HG03342 (cell line): ENCODE measurements at regions not wholly inside any gene's neighbourhood (a gene's known extent, or its start where the extent isn't known, plus 50 kb on each side); places are given as distances from the start of the nearest gene placed in this dataset.
"Not testable (repeated sequence)": the region's sequence is repeated elsewhere in the genome, so short reads cannot be mapped to it uniquely, and the experiment has no call there.

Source experiments
- ATAC-seq: cut with Tn5 transposase; IDR thresholded peaks from one replicate; pipeline ENCODE4 v1.9.1; 2021; ENCODE audit warnings: mild to moderate bottlenecking, moderate library complexity; ENCODE audit not compliant: unreplicated experiment

DNA sequence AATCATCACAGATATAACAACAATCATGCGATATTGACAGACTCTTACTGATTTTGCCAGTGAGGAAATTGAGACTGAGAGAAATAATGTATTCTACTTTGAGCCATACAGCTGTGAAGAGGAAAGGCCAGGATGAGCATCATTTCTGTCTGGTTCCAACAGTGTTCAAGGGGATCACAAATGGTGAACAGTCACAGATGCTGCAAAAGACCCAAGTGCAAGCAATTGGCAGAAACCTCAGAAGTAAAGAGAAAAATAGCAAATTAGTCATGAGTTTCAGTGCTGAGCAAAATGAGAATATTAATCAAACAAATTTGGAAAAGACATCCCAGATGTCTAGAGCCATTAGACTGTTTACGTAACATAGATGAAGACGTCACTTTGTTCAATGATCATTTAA lies 114.1 kb downstream of the RAB38 start:
- ATAC-seq: no peak

DNA sequence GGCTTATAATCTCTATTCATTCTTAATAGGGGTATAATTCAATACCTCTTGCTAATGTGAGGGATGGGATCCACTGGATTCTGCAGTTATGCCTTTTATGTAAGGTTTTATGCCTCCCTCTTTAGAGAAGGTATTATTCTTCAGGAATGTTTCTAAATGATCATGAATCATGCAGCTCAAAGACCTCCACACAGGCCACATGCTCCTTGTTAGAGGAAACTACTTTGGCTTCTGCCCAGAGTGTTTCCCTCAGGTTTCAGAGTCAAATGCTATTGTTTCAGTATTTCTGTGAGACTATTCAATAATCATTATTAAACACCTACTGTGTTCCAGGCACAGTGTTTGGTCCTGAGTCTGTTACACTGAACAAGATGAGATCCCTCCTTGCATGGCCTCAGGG lies 115.9 kb downstream of the RAB38 start:
- ATAC-seq: no peak

DNA sequence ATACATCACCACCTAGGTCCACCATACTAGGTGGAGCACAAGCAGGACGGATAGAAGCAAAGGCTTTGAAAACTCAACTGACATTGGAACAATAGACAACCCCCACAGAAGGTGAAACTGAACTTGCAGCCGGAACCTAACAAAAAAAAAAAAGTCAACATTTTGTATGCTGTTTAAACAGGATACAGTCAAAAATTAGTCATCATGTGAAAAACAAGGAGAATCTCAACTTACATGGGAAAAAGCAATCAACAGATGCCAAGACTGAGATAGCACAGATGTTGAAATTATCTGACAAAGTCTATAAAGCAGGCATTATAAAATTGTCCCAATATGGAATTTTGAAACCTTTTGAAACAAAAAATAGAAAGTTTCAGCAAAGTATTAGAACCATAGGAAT lies 123.8 kb downstream of the RAB38 start:
- ATAC-seq: no peak

DNA sequence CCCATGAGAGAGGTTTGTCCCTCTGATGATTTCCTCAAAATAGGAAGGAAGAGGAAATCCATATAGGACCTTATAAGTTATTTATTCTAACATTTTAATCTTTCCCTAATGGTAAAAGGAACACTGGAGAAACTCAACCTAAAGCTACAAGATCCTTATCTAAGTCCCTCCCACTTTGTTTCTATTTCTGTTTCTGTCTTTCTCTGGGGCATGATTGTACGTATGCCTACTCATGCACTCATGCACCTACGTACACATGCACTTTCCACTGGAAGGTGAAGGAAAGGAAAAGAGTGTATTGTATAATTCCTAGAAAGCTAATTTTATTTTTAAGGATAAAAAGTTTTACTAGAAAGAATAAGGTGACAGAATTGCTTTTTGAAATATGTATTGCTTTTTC lies 125.0 kb downstream of the RAB38 start:
- no peak for ATAC-seq

DNA sequence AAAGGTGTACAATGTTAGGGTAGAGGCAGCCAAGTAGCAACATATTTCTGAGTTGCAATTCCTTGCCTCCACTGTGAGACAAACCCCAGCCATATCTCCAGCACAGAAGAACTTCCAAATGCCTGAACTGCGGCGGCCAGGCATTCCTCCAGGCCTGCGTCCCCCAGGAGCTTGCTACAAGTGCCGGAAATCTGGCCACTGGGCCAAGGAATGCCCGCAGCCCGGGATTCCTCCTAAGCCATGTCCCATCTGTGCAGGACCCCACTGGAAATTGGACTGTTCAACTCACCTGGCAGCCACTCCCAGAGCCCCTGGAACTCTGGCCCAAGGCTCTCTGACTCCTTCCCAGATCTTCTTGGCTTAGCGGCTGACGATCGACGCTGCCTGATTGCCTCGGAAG lies 130.0 kb downstream of the RAB38 start:
- not testable (repeated sequence) for ATAC-seq

DNA sequence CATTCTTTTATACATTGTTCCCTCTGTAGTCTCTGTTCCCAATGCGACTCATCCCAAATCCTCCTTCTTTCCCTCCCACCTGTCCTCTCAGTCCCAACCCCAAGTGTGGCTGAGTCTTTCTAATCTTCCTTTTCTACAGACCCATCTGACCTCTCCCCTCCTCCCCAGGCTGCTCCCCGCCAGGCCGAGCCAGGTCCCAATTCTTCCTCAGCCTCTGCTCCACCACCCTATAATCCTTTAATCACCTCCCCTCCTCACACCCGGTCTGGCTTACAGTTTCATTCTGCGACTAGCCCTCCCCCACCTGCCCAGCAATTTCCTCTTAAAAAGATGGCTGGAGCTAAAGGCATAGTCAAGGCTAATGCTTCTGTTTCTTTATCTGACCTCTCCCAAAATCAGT lies 130.6 kb downstream of the RAB38 start:
- not testable (repeated sequence) for ATAC-seq

DNA sequence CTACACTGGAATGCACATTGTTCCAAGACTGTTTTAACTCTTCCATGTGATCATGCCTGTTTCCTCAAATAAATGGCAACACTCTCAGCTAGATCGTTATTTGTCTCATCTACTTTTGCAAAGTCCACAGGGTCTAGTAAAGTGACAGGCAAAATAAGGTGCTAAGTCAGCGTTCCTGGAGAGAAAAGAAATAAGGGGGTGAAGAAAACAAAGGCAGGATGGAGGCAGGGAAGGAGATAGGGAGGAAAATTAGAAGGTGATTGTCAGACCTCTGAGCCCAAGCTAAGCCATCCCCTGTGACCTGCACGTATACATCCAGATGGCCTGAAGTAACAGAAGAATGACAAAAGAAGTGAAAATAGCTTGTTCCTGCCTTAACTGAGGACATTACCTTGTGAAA lies 132.1 kb downstream of the RAB38 start:
- no peak for ATAC-seq

DNA sequence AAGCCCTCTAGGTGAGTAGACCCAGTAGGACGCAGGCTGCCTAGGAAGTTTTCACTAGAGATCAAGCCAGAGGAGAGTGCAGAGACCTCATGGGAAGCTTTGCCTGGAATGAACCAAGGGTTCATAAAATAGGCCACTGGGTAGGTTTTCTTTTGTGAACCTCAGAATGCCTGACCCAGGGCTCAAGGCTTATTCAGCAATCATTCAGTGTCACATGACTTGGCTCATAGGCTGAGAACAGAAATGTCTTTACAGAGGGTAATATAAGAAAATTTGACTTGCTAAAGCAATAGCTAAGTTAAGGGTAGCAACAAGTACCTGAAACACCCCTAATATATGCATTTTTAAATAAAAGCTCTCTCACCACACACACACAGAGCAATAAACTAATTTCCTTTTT lies 132.6 kb downstream of the RAB38 start:
- no peak for ATAC-seq

DNA sequence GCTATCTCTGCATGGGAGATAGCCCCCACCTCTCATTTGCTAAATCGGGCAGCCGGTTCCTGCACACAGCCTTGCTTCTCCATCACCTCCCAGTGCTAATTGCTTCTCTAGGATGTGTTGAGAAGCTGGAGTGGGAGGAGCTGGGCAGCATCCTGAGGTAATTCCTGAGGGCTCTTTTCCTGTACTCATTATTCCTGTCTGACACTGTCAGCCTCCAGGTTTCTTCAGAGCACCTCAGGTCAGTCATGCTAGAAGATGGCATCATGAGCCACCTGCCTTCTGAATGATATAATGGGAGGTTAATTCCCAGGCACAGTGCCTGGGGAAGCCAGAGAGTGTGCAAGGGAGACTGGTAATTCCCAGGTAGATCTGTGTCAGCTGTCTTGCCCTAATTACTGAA lies 133.0 kb downstream of the RAB38 start:
- ATAC-seq: no peak

DNA sequence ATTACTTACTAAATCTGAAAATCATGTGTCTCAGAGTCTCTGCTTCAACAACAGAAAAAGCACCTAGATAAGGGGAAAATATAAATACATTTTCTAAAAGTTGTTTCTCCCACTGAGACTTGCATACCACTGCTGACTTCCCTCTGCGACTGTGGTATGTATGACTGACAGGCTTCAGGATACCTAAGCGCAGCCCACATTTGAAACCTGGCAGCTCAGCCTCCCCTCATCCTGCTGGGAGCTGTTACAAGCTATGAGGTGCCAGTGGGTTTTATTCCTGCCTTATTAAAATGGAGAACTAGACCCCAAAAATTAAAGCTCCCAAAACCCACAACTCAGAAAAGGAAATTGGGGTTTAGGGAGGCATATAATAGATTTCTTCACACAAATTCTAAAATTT lies 133.6 kb downstream of the RAB38 start:
- no peak for ATAC-seq

DNA sequence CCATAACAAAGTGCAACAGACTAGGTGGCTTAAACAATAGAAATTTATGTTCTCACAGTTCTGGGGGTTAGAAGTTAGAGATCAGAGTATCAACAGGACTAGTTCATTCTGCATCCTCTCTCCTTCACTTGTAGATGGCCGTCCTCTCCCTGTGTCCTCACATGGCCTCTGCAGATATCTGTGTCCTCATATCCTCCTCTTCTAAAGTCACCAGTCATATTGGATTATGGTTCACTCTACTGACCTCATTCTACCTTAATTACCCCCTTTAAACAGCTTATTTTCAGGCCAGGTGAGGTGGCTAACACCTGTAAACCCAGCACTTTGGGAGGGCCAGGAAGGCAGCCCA lies 135.1 kb downstream of the RAB38 start:
- ATAC-seq: no peak

DNA sequence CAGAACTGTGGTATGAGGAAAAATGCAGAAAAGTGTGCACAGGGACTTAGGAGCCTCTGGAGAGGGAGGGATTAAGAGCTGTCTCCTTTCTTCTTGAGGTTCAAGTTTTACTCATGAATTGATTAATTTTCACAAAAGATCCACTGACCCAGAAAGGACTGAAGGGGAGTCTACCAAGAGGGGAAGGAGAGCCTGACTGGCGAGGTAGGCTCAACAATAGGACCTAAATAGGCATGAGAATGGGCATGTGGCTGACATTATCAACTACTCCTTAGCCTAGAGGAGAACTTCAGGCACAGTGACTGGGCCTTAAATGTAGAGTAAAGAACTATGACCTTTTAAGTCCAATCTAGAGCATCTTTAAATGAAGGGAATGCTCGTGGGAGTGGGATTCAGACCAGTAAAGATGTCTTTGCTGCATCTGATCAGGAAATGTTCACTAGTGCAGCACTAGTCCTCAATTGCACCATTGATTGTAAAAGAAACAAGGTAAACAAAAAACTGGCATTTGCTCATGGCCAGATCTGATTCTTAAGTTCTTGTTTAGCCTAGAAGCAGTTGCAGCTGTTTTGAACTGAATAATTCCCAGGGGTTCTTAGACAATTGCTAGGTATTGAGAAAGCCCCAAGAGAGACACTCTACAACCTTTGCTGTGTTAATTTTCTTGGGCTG lies 135.6 kb downstream of the RAB38 start:
- no peak for ATAC-seq

DNA sequence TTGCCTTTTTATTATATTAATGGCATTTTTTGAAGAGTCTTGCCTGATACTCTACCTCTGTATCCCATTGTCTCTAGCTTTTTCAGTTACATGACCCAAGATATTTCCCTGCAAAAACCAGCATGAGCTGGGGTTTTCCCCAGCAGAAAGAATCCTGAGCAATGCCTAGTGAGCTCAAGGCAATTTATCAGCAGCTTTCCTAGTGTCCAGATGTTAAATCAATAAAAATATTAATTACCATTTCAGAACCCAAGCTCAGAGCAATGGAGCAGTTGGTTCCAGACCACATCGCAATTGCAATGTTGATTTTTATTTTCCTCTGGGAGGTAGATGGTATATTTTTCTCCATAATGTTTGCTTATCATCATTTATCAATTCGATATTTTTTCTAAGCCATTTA lies 137.2 kb downstream of the RAB38 start:
- no peak for ATAC-seq

DNA sequence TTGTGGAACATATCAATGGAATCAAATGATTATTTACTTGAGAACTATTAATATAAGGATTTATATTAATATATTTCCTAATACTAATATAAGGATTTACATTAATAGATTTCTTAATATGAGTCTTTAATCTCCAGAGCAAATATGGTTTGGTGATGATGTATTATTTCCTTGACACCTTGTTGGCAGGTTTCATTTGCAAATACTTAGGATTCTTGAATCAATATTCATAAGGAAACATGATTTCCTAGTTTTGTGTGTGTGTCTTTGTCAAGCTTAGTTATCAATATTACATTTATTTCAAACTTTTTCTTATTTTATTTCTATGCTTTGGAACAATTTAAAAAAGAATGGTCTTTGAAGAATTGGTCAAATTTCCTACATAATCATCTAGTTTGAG lies 138.5 kb downstream of the RAB38 start:
- no peak for ATAC-seq

DNA sequence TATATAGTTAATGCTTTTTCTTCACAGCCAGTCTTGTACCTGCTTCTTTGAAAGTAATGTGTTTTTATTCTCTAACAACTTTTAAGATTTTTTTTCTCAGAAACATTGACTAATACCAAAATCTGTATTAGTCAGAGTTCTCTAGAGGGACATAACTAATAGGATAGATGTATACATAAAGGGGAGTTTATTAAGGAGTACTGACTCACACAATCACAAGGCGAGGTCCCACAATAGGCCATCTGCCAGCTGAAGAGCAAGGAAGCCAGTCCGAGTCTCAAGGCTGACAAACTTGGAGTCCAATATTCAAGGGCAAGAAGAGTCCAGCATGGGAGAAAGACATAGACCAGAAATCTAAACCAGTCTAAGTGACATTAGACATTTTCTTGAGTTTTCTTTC lies 140.0 kb downstream of the RAB38 start:
- no peak for ATAC-seq

DNA sequence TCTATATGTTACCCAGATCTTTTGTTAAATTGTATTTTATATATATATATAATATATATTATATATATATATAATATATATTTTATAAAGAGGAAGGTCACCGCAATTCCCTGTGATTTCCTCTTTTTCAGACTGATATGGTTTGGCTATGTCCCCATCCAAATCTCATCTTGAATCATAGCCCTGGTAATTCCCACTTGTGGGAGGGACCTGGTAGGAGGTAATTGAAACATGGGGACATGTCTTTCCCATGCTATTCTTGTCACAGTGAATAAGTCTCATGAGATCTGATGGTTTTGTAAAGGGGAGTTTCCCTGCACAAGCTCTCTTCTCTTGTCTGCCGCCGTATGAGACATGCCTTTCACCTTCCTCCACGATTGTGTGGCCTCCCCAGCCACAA lies 157.6 kb downstream of the RAB38 start:
- ATAC-seq: no peak

DNA sequence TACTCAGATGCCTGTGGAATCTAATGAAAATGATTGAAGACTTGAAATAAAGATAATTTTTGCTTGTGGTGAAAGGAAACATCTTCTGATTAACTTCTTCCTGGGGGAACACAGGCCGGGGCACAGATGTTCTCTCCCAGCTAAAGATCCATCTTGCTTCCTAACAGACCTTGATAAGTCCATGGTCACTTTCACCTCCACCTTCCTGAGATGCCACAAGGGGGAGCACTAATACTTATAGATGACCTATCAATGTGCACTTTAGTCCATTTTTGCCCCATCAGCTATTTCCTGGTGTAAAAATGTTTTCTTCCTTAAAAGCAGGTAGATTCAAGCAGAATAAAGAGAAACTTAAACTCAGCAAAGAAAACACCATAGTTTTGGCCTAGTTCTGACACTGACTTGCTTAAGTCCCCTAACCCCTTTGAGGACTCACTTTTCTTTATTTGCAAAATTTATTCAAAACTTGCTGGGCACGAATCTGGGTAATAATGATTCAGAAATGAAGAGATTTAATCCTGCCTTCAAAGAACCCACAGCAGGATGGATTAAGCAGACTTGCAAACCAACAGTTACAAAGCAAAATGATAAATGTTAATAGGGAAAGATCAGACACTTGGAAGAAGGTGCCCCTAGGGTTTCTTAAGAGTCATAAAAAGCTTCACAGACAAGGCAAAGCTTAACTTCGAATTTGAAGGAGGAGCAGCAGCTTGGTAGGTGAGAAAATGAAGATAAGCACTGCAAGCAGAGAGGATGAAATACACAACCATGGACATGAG lies 158.7 kb downstream of the RAB38 start:
- ATAC-seq: peak; percentile 88

DNA sequence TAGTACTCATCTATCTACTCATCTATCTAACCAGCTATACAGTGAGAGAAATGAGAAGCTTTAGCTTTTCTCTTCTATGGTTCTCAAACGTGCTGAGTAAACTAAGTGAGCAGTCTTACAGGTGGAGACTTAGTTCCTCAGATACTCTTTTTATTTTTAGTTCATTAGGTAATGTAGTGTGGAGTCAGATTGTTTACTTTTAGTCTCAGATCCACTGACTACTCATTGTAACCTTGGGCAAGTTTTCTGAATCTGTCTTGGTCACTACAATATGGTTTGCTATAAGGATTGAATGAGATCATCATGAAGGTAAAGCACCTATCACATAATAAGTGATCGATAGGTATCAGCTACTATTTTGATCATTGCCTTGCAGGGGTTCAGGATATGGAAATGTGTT lies 160.1 kb downstream of the RAB38 start:
- ATAC-seq: no peak

DNA sequence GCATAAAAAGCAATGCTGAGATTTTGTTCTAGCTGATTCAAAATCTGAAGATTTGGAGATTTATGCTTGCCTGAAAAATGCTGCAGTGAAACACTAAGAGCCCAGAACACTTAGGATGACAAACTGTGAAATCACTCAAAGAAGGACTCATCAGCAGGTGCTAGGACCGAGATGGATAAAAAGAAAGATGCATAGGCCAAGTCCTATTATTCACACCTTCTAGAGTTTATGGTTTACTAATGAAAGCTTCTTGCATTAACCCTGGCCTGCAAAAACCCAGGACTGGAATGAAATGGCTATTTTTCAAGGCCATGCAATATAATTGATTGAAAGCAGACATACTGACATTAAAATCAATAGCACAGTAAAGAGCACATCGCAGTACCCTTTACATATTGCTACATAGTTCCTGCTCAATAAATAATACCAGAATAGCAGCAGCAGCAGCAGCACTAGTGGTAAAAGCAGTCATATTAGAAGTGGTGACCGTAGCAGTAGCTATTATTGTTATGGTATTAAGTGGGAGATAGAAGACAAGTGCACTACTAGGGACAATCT lies 161.7 kb downstream of the RAB38 start:
- no peak for ATAC-seq

DNA sequence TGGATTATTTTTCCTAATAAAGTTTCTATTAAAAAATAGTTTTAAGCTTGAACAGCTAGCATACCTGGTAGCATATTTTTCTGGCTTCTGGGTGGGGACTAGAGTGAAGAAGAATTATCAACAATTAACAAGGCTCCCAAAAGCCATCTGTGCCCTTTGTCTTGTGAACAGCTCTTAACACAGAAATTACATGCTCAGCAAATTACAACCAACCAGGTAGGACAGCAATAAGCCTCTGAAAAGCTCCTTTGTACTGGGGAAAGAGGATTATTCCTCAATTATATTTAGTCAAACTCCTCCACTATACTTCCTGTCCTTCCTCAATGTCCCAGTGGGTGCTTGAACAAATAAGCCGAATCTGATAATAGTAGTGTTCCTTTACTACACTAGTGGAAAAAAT lies 162.8 kb downstream of the RAB38 start:
- no peak for ATAC-seq

DNA sequence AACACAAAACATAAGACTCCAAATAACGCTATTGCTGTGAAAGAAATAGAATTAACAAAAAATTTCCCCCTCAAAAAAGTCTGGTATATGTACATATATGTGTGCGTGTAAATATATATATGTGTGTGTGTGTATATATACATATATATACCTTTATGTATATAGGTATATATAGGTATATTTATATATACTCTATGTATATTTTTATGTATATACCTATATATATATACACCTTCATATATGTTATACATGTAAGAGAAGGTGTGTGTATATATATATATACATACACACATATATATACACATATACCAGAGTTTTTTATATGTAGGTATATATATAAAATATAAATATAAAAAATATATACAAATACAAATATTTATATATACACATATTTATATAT lies 199.2 kb downstream of the RAB38 start:
- no peak for ATAC-seq

DNA sequence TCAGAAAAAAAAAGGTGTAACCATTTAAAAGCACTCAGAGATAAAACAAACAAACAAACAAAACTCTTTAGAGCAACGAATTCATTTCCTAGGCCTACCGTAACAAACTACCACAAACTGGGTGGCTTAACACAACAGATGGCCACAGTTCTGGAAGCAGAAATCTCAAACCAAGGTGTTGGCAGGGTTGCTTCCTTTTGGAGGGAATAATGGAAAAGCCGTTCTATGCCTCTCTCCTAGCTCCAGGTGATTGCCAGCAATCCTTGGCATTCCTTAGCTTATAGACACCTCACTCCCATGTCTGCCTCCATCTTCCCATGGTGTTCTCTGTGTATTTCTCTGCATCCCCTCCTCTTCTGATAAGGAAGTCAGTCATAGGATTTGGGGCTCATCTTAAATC lies 200.4 kb downstream of the RAB38 start:
- ATAC-seq: no peak

DNA sequence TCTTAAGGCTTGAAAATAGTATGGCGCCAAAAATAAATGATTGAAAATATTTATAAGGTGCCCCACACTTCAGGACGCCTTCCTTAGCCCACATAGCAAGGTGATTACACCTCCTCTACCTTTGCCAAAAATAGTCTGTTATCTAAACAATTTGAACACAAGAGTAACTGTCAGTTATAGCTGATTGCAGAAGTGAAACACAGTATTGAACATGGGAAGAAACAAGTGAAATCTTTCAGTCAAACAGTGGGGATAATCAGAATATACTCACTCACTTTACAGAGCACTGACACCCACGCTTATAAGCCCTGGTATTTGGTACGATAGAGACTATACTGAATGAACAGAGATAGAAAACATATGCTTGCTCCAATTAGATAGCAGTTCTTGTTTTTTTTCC lies 203.1 kb downstream of the RAB38 start:
- peak; percentile 54 for ATAC-seq
